ENCODE measurements at regions not wholly inside any gene's neighbourhood (a gene's known extent, or its start where the extent isn't known, plus 50 kb on each side); places are given as distances from the start of the nearest gene placed in this dataset.

GRCh38 chr13:78722700-78723099 lies 63.7 kb upstream of the OBI1 start:
- peaks cover 21% of the 10 kb centered on the region for H3K27me3 ChIP-seq (ENCODE audit: low read depth)
- H3K9me3 ChIP-seq (replicated peaks), result no peaks in the 10 kb centered on the region
- H3K27ac ChIP-seq (replicated peaks), result no peak overlapping the region
- intact Hi-C loops (cut with micrococcal nuclease), result no loop called here
- DNase-seq, result no peak
- H3K36me3 ChIP-seq, result no peaks in the 10 kb centered on the region
- H3K4me1 ChIP-seq, result no peaks in the 10 kb centered on the region
- no peak overlapping the region for H3K4me3 ChIP-seq
- TF ChIP-seq, protein P1, sequence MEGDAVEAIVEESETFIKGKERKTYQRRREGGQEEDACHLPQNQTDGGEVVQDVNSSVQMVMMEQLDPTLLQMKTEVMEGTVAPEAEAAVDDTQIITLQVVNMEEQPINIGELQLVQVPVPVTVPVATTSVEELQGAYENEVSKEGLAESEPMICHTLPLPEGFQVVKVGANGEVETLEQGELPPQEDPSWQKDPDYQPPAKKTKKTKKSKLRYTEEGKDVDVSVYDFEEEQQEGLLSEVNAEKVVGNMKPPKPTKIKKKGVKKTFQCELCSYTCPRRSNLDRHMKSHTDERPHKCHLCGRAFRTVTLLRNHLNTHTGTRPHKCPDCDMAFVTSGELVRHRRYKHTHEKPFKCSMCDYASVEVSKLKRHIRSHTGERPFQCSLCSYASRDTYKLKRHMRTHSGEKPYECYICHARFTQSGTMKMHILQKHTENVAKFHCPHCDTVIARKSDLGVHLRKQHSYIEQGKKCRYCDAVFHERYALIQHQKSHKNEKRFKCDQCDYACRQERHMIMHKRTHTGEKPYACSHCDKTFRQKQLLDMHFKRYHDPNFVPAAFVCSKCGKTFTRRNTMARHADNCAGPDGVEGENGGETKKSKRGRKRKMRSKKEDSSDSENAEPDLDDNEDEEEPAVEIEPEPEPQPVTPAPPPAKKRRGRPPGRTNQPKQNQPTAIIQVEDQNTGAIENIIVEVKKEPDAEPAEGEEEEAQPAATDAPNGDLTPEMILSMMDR (IDR thresholded peaks at IDR 0.05; ENCODE audit: borderline replicate concordance), result no peak

DNA sequence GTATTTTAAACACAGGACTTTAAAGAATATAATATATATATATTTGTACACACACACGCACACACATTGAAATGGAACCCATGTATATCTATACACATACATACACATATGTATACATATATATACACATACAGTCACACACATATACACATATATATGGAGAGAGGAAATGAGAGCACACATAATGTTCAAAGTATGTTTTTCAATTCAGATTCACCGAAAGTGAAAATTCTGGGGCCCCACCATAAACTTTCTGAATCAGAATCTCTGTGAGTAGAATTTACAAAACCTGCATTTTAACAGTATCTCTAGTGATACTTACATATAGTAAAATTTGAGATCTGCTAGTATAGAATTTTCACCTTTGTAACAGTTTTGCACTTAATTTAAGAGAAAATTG lies 60.4 kb upstream of the OBI1 start:
- Histone ChIP-seq H3K4me3 (no peak overlapping the region), H3K9me3 (replicated peaks) (no peaks in the 10 kb centered on the region), H3K36me3 (no peaks in the 10 kb centered on the region), H3K27me3 (ENCODE audit: low read depth) (peaks cover 21% of the 10 kb centered on the region), H3K4me1 (no peaks in the 10 kb centered on the region), H3K27ac (replicated peaks) (no peak overlapping the region)
- DNase-seq, result no peak
- TF ChIP-seq, protein P1 (IDR thresholded peaks at IDR 0.05; ENCODE audit: borderline replicate concordance), result no peak
- intact Hi-C loops (cut with micrococcal nuclease), result no loop called here

- Histone ChIP-seq H3K9me3 (replicated peaks) (no peaks in the 10 kb centered on the region), H3K36me3 (no peaks in the 10 kb centered on the region), H3K4me3 (no peak overlapping the region), H3K4me1 (no peaks in the 10 kb centered on the region), H3K27me3 (ENCODE audit: low read depth) (peaks cover 5% of the 10 kb centered on the region), H3K27ac (replicated peaks) (no peak overlapping the region)
- DNase-seq, result no peak
- intact Hi-C loops (cut with micrococcal nuclease), result no loop called here
- TF ChIP-seq, protein P1 (IDR thresholded peaks at IDR 0.05; ENCODE audit: borderline replicate concordance), result no peak
Observed at GRCh38 chr13:78714717-78715116, 55.8 kb upstream of the OBI1 start.

GRCh38 chr13:78712831-78713230 lies 53.9 kb upstream of the OBI1 start:
- H3K9me3 ChIP-seq (replicated peaks), result no peaks in the 10 kb centered on the region
- no peak overlapping the region for H3K27ac ChIP-seq (replicated peaks)
- intact Hi-C loops (cut with micrococcal nuclease), result no loop called here
- no peaks in the 10 kb centered on the region for H3K4me1 ChIP-seq
- H3K27me3 ChIP-seq (ENCODE audit: low read depth), result peaks cover 8% of the 10 kb centered on the region
- no peak for DNase-seq
- no peaks in the 10 kb centered on the region for H3K36me3 ChIP-seq
- H3K4me3 ChIP-seq, result no peak overlapping the region
- TF ChIP-seq, protein P1 (IDR thresholded peaks at IDR 0.05; ENCODE audit: borderline replicate concordance), result no peak

DNA sequence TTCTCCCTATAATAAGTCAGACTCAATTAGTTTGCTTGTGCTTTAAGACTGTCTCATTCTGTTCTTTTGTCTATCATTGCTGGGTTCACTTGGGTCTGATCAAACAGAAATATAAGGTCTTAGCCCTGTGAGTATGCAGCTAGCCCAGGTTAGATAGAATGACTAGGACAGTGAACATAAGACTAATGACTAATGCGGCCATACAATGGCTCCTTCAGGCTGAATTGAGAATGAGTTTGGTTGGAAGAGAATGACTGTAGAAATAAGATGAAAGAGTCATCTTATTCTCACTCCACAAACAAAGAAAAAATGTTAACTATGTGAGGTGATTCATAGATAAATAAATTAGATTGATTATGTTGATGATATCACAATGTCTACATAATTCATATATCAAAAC lies 50.1 kb upstream of the OBI1 start:
- no peak overlapping the region for H3K4me3 ChIP-seq
- H3K4me1 ChIP-seq, result no peaks in the 10 kb centered on the region
- no peak overlapping the region for H3K27ac ChIP-seq (replicated peaks)
- H3K27me3 ChIP-seq (ENCODE audit: low read depth), result peaks cover 8% of the 10 kb centered on the region
- intact Hi-C loops (cut with micrococcal nuclease), result no loop called here
- peaks cover 8% of the 10 kb centered on the region for H3K9me3 ChIP-seq (replicated peaks)
- H3K36me3 ChIP-seq, result no peaks in the 10 kb centered on the region
- no peak for DNase-seq
- TF ChIP-seq, protein P1 (IDR thresholded peaks at IDR 0.05; ENCODE audit: borderline replicate concordance), result no peak

Data from left ventricle myocardium inferior (tissue), 1 donor.